ENCODE measurements at regions not wholly inside any gene's neighbourhood (a gene's known extent, or its start where the extent isn't known, plus 50 kb on each side); places are given as distances from the start of the nearest gene placed in this dataset.

DNA sequence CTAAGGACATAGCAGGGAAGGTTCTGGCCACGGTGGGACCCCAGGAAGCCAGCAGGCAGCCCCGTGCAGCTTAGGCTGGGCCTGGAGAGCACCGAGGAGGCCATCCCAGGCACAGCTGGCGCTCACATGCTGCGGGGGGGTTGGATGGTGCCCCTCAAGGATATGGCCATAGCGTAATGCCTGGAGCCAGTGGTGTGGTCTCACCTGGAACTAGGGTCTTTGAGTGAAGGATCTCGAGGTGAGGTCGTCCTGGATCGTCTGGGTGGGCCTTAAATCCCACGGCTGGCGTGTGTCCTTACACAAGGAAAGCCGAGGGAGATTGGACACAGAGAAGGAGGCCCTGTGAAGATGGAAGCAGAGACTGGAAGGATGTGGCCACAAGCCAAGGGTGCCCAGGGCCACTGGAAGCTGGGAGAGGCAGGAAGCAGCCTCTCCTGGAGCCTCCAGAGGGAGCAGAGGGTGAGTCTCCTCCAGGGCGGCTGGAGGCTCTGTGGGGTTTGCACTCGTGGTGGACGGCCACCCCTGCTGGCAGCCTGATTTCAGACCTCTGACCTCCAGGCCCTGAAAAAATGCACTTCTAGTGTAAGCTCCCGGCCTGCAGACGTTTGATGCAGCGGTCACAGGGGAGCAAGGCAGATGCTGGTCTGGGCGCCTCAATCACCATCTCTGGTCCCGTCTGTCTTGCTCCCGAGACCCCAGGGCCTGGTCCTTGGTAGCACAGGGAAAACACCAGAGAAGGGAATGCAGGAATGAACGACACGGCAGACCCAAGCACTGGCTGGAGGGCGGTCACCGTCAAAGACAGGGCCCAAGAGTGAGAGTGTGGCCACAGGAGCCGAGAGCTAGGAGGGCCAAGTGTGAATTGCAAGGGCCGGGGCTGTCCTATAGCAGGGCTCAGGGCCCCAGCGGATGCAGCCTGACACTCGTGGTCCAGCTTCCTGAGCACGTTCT, 218.6 kb downstream of the KIF26A start:
- no peak for TF ChIP-seq GATA2 (IDR thresholded peaks at IDR 0.05; ENCODE audit: low read depth, low read length)
- no peak for TF ChIP-seq GATA3 (IDR thresholded peaks at IDR 0.05; ENCODE audit: low read depth, low read length)

DNA sequence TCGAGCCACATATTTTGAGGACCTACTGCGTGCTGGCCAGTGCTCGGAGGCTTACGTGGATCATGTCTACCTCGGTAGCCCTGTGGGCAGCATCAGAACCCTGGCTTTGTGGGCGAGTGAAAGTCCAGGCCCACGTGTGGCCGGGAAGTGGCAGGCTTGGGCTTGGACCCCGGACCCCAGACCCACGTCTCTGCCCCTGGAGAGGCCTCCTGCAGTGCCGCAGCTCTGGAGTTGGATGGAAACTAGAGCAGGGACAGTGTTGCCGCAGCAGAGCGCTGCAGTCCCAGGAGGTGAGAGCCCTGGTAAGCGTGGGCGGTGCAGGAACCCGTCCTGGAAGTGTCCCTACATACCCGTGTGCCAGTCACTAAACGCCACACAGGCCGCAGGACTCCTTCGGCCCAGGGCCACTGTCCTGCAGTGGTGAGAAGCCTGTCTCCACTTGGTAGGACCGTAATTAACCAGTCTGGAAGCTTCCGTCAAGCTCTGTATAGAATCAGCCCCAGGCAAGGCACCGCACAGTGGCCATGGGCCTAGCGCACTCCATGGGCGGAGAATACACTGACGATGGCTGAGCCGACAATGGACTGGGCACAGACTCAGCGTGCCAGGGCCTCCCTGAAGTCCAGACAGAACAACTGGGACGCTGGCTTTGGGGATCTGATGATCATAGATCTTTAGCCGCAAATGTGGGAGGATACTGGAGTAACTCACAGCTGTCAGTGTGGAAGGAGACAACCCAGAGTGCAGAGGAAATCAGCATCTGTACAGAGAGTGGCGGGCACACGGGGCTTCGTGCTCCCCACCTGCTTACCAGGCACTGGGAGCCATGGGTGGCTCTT, 219.5 kb downstream of the KIF26A start:
- no peak for TF ChIP-seq GATA2 (IDR thresholded peaks at IDR 0.05; ENCODE audit: low read depth, low read length)
- no peak for TF ChIP-seq GATA3 (IDR thresholded peaks at IDR 0.05; ENCODE audit: low read depth, low read length)

DNA sequence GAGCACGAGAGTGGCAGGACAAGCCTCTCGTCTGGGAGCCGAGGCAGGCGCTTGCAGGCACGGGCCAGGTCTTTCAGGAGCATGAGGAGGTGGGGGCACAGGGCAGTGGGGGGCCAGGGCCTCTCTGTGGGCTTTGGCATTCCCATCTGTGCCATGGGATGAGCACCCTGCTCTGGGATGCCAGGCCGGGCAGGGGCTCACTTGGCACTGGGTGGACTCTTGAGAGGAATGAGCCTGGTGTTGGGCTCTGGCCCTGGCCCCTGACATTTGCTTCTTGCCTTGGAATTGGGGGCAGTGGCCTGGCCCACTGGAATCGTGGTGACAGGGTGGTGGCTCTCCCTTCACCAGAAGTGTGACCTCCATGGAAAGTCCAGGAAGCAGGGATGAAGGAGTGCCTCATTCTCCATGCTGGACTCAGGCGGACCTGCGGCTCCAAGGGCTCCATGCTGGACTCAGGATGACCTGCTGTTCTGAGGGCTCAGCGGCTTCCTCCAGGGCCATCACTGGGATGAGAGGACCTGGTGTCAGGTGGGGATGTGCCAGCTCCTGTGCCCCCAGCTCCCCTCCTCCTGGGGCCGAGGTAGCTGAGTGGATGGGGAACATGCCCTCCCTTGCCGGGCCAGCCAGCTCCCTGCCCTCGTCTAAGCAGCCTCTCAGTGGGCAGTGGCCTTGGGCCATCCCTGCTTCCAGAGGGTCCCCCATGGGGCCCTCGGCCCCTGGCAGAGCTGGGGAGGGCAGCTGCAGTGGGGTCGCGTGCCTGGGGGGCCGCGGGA, 220.3 kb downstream of the KIF26A start:
- TF ChIP-seq GATA3 (IDR thresholded peaks at IDR 0.05; ENCODE audit: low read depth, low read length) (no peak), GATA2 (IDR thresholded peaks at IDR 0.05; ENCODE audit: low read depth, low read length) (no peak)

DNA sequence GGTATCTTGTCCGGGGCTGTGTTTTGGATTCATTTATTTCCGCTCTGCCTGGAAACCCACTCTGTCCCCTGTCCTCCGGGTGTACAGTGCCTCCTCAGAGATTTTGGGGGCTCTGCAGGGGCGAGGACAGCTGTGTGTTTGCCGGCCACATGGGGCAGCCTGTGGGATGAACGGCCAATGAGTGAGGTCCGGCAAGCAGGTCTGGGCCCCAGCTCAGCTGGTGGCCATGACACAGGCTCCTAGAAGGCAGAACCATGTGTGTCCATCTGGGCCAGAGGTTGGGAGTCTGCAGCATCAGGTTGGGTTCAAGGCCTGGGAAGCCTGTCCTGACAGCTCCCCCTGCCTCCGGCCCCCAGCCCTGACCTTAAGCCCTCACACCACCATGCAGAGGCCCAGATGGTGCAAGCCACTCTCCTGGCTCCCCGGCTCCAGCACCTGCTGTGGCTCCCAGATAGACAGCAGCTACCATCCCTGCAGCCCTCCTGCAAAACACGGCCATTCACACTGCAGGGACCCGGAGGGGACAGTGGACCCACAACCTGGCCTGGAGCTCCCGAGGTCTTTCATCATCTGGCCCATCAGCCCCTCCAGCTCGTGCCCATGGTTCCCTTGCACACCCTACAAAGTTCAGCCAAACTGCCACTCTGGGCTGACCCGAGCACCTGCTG, 220.1 kb upstream of the C14orf180 start:
- TF ChIP-seq GATA3 (IDR thresholded peaks at IDR 0.05; ENCODE audit: low read depth, low read length): no peak
- TF ChIP-seq GATA2 (IDR thresholded peaks at IDR 0.05; ENCODE audit: low read depth, low read length): no peak

DNA sequence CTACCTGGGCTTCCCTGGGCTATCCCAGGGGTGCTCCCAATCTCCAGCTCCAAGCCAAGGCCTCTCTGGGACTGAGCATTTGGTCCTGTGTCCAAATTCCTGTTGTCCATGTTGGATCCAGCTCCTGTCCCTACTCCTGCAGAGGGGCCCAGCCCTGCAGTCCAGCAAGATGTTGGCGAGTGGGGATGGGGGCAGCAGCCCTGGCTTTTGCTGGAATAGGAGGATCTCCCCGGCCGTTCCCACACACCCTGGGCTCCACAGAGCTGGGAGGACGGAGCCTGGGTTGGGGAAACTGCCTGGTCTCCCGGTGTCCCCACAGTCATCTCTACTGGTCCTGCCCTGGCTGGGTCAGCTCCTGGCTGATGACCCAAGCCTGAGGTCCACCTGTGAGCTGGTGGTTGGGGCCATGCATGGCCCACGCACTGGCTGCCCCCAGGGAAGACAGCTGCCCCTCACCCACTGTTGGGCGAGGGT, 219.6 kb upstream of the C14orf180 start:
- TF ChIP-seq GATA2 (IDR thresholded peaks at IDR 0.05; ENCODE audit: low read depth, low read length): no peak
- no peak for TF ChIP-seq GATA3 (IDR thresholded peaks at IDR 0.05; ENCODE audit: low read depth, low read length)

DNA sequence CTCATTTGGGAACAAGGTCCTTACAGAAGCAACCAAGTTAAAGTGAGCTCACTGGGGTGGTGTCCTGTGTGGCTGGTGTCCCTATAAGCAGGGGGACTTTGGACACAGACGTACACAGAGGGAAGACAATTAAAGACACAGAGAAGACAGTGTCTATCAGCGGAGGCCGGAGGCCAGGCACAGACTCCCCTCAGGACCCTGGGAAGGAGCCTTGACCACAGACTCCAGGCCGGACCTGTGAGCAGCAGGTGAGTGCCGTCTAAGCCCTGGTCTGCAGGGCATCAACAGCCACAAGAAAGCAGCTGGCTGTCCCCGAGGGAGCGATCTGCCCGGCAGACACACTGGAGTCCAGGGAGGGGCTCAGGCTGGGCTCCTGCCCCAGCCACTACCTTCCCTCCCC, 219.1 kb upstream of the C14orf180 start:
- TF ChIP-seq GATA2 (IDR thresholded peaks at IDR 0.05; ENCODE audit: low read depth, low read length): no peak
- TF ChIP-seq GATA3 (IDR thresholded peaks at IDR 0.05; ENCODE audit: low read depth, low read length): no peak

DNA sequence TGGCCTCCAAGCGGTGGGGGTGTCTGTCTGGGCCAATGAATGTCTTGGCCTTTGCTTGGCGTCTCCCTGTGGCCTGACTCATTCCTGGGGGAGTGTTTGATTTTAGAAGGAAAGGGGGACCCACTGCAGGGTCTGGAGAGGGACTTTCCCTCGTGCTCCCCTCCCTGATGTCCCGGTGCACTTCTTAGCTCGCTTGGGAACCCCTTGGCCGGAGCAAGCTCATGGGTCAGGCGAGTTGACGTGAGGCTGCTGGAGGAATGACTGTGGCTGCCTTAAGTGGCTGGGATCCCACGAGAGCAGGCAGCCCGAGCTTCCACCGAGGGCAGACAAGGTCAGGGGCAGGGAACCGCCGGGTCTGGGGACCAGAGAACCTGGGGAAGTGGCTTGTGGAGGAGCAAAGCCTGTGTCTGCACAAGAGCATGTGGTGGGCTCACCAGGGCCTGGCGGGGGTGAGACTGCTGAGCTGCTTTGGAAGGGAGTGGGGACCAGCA, 218.4 kb upstream of the C14orf180 start:
- TF ChIP-seq GATA2 (IDR thresholded peaks at IDR 0.05; ENCODE audit: low read depth, low read length): no peak
- TF ChIP-seq GATA3 (IDR thresholded peaks at IDR 0.05; ENCODE audit: low read depth, low read length): no peak

DNA sequence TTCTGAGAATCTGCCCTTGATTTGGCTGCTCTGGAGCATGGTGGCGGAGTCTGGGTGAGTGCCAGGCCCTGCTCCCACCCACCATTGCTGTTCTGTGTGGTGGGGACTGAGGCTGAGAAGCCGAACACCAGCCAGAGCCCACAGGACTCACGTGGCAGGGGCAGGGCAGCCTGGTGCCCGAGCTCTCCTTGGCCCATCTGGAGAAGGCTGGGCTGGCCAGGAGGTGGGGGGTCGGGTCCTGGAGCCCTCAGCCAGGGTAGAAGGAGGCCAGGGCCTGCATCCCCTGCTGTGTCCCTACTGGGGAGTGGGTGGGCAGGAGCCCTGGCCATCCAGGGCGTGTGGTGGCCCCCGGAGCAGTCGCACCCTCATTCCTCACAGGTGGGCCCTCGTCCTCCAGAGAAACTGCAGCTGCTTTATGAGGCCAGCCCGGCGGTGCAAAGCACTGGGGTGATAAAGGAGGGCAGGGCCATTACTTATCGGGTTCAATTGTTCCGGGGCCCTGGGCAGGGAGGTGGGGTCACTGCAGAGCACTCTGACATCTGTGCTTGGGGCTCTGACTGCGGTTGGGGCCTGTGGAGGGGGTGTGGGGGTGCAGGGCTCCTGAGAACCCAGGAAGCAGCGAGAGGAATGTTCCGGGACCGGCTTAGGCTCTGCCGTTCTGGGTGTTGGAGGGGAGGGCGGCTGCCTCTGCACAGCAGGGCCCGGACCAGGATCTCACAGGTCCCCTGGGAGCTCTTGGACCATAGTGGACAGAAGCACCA, 217.5 kb upstream of the C14orf180 start:
- TF ChIP-seq GATA3 (IDR thresholded peaks at IDR 0.05; ENCODE audit: low read depth, low read length) (no peak), GATA2 (IDR thresholded peaks at IDR 0.05; ENCODE audit: low read depth, low read length) (no peak)

DNA sequence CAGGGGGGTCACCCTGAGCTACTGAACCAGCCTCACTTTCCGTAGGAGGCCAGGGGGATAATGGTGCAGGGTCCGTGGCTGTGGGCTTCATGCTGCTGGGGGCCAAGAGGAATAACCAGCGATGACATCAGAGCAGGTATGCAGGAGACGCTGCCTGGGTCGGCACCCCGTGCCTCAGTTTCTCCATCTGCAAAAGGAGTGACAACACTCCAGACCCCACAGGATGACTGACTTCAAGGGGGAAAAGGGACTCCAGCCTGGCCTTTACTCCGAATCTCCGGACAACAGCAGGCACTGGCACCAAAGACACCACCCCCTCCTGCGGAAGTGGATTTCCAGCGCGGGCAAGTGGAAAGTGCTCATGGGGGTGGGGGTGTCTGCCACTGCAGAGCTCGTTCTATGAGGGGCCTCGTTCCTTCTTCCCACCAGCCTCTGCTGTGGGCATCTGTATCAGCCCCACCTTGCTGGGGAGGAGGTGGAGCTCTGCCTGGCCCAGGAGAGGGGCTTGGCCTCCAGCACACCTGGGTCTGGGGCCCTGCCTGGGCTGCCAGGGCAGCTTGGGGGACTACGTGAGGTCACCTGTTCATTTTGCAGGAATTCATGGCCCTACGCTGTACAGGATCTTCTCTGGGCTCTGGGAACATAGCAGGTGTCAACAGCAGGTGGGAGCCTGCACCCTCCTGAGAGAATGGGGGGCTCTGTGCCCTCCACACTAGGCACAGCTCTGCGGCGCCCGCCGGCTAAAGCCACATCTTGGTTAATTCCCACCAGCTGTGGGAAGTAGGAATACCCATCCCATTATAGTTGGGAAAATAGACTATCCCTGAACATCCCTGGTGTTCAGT, 216.6 kb upstream of the C14orf180 start:
- TF ChIP-seq GATA3 (IDR thresholded peaks at IDR 0.05; ENCODE audit: low read depth, low read length): no peak
- no peak for TF ChIP-seq GATA2 (IDR thresholded peaks at IDR 0.05; ENCODE audit: low read depth, low read length)

DNA sequence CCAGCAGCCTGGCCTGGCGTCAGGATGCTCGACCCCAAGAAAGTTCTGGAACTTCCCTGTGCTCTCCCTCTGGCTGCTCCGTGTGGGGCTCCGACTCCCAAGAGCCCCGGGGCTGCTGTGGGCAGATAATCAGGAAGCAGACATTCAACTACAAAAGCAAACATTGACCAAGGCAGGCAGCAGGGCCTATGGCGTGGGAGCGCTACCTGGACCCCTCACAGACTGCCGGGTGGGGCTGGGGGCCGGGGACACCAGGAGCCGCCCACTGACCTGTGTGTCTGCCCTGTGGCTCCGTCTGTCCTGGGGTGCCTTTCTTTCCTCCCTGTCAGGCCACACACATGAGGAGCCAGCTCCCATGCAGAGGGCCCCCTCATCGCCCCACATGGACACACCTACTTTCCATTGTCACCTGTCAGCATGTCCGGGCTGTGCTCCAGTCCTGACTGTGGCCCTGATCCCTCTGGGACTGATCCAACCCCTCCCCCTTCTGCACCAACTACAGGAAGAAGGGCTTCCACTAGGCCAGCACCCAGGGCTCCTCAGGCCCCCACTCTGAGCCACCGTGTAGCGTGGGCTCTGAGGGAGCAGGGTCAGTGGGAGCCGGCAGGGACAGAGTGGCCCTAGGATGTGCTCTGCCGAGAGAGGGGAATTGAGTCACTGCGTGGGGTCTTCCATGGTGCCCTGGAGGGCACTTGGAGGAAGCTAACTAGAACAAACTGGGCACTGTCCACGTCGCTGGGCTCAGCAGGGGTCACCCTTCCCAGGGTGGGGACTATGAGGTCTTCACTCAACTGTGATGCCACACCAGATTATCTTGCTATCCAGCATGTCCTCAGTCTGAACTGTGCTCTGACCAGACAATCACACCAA, 215.4 kb upstream of the C14orf180 start:
- TF ChIP-seq GATA2 (IDR thresholded peaks at IDR 0.05; ENCODE audit: low read depth, low read length): no peak
- TF ChIP-seq GATA3 (IDR thresholded peaks at IDR 0.05; ENCODE audit: low read depth, low read length): no peak

DNA sequence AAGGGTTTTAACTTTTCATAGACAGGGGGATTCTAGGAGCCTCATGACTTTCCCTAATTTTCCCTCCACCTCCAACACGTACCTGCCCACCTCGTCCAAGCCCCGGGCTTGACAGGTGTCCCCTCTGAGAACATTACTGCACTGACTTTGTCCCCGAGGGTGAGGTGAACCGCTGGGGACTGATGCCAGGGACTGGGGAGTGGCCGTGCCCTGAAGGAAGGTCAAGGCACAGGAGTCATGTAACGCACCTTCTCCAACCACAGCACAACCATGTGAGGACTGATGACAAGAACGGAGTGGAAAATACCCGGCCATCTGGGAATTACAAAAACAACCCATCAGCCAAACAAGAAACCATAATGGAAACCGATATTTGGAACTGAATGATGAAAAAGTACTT, 214.7 kb upstream of the C14orf180 start:
- TF ChIP-seq GATA2 (IDR thresholded peaks at IDR 0.05; ENCODE audit: low read depth, low read length) (no peak), GATA3 (IDR thresholded peaks at IDR 0.05; ENCODE audit: low read depth, low read length) (no peak)
